ENCODE measurements at regions not wholly inside any gene's neighbourhood (a gene's known extent, or its start where the extent isn't known, plus 50 kb on each side); places are given as distances from the start of the nearest gene placed in this dataset.

DNA sequence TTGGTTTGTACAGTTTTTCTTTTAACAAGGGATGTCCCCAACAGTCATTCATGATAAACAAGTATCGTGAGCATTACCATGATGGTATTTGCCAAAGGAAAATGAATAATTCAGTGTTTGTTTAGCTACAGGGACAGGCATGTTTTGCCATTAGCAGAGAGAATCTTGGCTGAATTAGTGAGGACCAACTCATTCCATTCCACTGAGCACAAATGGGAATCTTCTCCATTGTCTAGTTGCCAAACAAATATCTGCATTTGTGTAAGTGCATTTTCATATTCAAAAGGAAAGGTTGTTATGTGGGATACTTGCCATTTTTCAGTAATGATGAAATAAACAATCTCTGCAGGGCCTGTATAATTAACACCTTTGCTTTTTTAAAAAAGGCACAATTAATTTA lies 1762.6 kb downstream of the RPA4 start:
- DNase-seq = no peak

- no peak for DNase-seq
These were observed 1755.5 kb downstream of the PCDH19 start for GRCh38 chrX:98654565-98654964.

Data from activated CD4-positive, alpha-beta T cell treated with anti-CD3 and anti-CD28 coated beads for 48 hours (primary cell).